ENCODE measurements at regions not wholly inside any gene's neighbourhood (a gene's known extent, or its start where the extent isn't known, plus 50 kb on each side); places are given as distances from the start of the nearest gene placed in this dataset.

DNA sequence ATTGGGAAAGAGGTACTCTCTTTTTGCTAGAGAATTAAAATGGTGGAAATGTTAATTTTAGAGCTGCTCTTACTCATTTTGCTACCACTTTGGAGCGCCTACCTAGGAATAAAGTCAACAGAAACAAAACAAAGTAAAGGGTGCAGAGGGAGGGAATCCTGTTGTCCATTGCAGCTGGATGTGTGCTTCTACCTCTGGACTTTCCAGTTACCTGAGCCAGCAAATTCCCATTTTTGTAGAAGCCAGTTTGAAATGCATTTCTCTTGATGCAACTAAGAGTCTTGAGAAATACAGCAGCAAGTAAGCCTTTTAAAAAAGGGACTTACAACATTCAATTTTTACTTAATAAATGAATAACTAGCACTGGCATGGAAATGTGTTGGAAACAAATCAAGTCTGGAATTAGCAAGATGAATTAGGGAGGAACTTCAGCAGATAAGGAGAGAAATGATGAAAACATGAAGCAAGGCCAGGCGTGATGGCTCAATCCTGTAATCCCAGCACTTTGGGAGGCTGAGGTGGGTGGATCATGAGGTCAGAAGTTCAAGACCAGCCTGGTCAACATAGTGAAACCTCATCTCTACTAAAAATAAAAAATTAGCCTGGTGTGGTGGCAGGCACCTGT lies 113.5 kb upstream of the CTTNBP2 start:
- no peaks in the 10 kb centered on the region for H3K4me1 ChIP-seq (ENCODE audit: insufficient read depth, low read length)

DNA sequence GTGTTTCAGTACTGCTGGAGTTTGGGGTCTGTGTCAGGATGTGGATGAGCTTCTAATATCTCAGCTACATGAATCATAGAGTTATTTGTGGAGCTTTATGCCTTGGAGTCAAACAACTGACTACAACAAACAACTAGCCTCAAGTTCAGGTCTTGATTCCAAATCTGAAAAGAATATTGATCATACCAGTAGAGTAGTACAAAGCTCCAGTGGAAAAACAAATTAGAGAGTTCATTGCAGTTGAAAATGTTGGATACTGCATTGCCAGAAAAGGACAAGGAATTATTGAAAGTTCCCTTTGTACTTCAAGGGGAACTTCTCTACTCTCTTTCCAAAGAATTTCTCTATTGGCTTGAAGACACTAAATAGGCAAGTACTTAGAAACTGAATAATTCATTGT lies 117.6 kb upstream of the CTTNBP2 start:
- Mint-ChIP-seq H3K36me3 (ENCODE audit: low read depth, unreplicated experiment) (no peaks in the 10 kb centered on the region), H3K4me3 (ENCODE audit: unreplicated experiment) (no peak overlapping the region), H3K9me3 (ENCODE audit: unreplicated experiment) (peaks cover 2% of the 10 kb centered on the region), H3K27ac (ENCODE audit: unreplicated experiment) (no peak overlapping the region), H3K27me3 (ENCODE audit: low read depth, unreplicated experiment) (no peaks in the 10 kb centered on the region), H3K4me1 (ENCODE audit: low read depth, unreplicated experiment) (peaks cover 4% of the 10 kb centered on the region)
- H3K4me2 ChIP-seq (ENCODE audit: low read length): no peak overlapping the region
- no peaks in the 10 kb centered on the region for H3K79me2 ChIP-seq (ENCODE audit: insufficient read depth, low read length)
- H3K9ac ChIP-seq (ENCODE audit: low read length): no peak overlapping the region
- no peaks in the 10 kb centered on the region for H3K9me3 ChIP-seq (ENCODE audit: insufficient read depth, low read depth, low read length)
- H3K36me3 ChIP-seq (ENCODE audit: insufficient read depth, low read length): no peaks in the 10 kb centered on the region
- TF ChIP-seq EZH2 (IDR thresholded peaks at IDR 0.05; ENCODE audit: insufficient read depth, low read length) (no peak), CTCF (IDR thresholded peaks at IDR 0.05; ENCODE audit: insufficient read depth, low read depth, low read length) (no peak)
- no peak for DNase-seq (ENCODE audit: low read depth)
- no peaks in the 10 kb centered on the region for H3K4me1 ChIP-seq (ENCODE audit: insufficient read depth, low read length)
- no peak for FAIRE-seq
- no peak overlapping the region for H2AFZ ChIP-seq (ENCODE audit: low read depth, low read length)
- no peaks in the 10 kb centered on the region for H4K20me1 ChIP-seq (ENCODE audit: insufficient read depth, low read length)
- H3K27ac ChIP-seq (ENCODE audit: low read depth, low read length): no peak overlapping the region
- H3K27me3 ChIP-seq (ENCODE audit: insufficient read depth, low read length): no peaks in the 10 kb centered on the region
- H3K4me3 ChIP-seq (ENCODE audit: insufficient read depth, low read depth, low read length): no peak overlapping the region

More for the DNA sequence above, 113.5 kb upstream of the CTTNBP2 start:
- no peaks in the 10 kb centered on the region for H3K79me2 ChIP-seq (ENCODE audit: insufficient read depth, low read length)
- Mint-ChIP-seq H3K9me3 (ENCODE audit: unreplicated experiment) (no peaks in the 10 kb centered on the region), H3K4me3 (ENCODE audit: unreplicated experiment) (no peak overlapping the region), H3K27me3 (ENCODE audit: low read depth, unreplicated experiment) (no peaks in the 10 kb centered on the region), H3K27ac (ENCODE audit: unreplicated experiment) (no peak overlapping the region), H3K36me3 (ENCODE audit: low read depth, unreplicated experiment) (no peaks in the 10 kb centered on the region), H3K4me1 (ENCODE audit: low read depth, unreplicated experiment) (peaks cover 2% of the 10 kb centered on the region)
- no peak for FAIRE-seq
- DNase-seq (ENCODE audit: low read depth): no peak
- H3K9me3 ChIP-seq (ENCODE audit: insufficient read depth, low read depth, low read length): no peaks in the 10 kb centered on the region
- no peak overlapping the region for H3K27ac ChIP-seq (ENCODE audit: low read depth, low read length)
- H4K20me1 ChIP-seq (ENCODE audit: insufficient read depth, low read length): no peaks in the 10 kb centered on the region
- no peak overlapping the region for H3K4me2 ChIP-seq (ENCODE audit: low read length)
- H3K27me3 ChIP-seq (ENCODE audit: insufficient read depth, low read length): no peaks in the 10 kb centered on the region
- H3K36me3 ChIP-seq (ENCODE audit: insufficient read depth, low read length): no peaks in the 10 kb centered on the region
- no peak overlapping the region for H3K4me3 ChIP-seq (ENCODE audit: insufficient read depth, low read depth, low read length)
- H2AFZ ChIP-seq (ENCODE audit: low read depth, low read length): no peak overlapping the region
- no peak for TF ChIP-seq EZH2 (IDR thresholded peaks at IDR 0.05; ENCODE audit: insufficient read depth, low read length)
- TF ChIP-seq CTCF (IDR thresholded peaks at IDR 0.05; ENCODE audit: insufficient read depth, low read depth, low read length): no peak
- no peak overlapping the region for H3K9ac ChIP-seq (ENCODE audit: low read length)

DNA sequence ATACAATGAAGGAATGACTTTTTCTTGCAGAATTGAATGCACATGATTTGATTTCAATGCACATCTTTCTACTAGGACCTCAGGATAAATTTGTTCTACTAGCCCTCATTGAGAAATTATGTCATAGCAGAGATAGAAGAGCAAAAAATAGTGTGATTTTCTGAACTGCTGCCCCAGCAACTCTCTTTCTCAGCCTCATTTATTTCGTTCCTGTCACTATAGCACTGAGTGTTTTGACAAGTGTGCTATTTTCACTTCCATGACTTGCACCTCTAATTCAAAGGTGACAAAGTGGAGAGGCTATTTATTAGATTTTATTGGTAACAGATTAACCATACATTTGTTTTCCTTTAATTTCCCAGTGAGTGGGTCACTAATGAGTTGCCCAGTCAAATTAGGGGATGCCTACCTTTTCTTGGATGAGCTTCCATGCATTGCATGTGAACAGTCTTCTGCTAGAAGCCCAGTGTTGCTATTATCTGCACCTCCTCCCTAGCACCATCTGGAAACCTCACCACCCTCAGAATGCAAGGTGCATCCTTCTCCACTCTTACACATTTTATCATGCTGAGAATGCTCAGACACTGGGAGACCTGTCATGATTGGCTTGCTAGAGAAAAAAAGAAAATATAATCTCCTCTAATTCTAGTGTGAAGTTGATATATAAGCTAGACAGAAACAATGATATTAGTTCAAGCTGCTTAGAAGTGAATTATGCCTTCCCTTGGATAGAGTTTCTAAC lies 119.6 kb upstream of the CTTNBP2 start:
- Histone ChIP-seq H3K27me3 (ENCODE audit: insufficient read depth, low read length) (no peaks in the 10 kb centered on the region), H3K4me2 (ENCODE audit: low read length) (no peak overlapping the region), H3K4me1 (ENCODE audit: insufficient read depth, low read length) (no peaks in the 10 kb centered on the region), H3K4me3 (ENCODE audit: insufficient read depth, low read depth, low read length) (no peak overlapping the region), H3K9me3 (ENCODE audit: insufficient read depth, low read depth, low read length) (no peaks in the 10 kb centered on the region), H3K79me2 (ENCODE audit: insufficient read depth, low read length) (no peaks in the 10 kb centered on the region), H3K36me3 (ENCODE audit: insufficient read depth, low read length) (no peaks in the 10 kb centered on the region), H4K20me1 (ENCODE audit: insufficient read depth, low read length) (no peaks in the 10 kb centered on the region), H3K27ac (ENCODE audit: low read depth, low read length) (no peak overlapping the region), H2AFZ (ENCODE audit: low read depth, low read length) (no peak overlapping the region), H3K9ac (ENCODE audit: low read length) (no peak overlapping the region)
- H3K9me3 Mint-ChIP-seq (ENCODE audit: unreplicated experiment): peaks cover 2% of the 10 kb centered on the region
- H3K4me1 Mint-ChIP-seq (ENCODE audit: low read depth, unreplicated experiment): peaks cover 16% of the 10 kb centered on the region
- no peak overlapping the region for H3K27ac Mint-ChIP-seq (ENCODE audit: unreplicated experiment)
- no peak for FAIRE-seq
- no peak overlapping the region for H3K4me3 Mint-ChIP-seq (ENCODE audit: unreplicated experiment)
- no peaks in the 10 kb centered on the region for H3K27me3 Mint-ChIP-seq (ENCODE audit: low read depth, unreplicated experiment)
- DNase-seq (ENCODE audit: low read depth): no peak
- H3K36me3 Mint-ChIP-seq (ENCODE audit: low read depth, unreplicated experiment): no peaks in the 10 kb centered on the region
- no peak for TF ChIP-seq CTCF (IDR thresholded peaks at IDR 0.05; ENCODE audit: insufficient read depth, low read depth, low read length)
- TF ChIP-seq EZH2 (IDR thresholded peaks at IDR 0.05; ENCODE audit: insufficient read depth, low read length): no peak

Measured in astrocyte (in vitro differentiated cells and primary cell).